ENCODE measurements at regions not wholly inside any gene's neighbourhood (a gene's known extent, or its start where the extent isn't known, plus 50 kb on each side); places are given as distances from the start of the nearest gene placed in this dataset.

- Histone ChIP-seq H3K4me1 (ENCODE audit: control insufficient read depth, insufficient read depth, low read length) (no peaks in the 10 kb centered on the region), H3K9me3 (ENCODE audit: control insufficient read depth, insufficient read depth, low read length) (no peaks in the 10 kb centered on the region), H3K27ac (ENCODE audit: low read depth, low read length) (no peak overlapping the region), H3K36me3 (ENCODE audit: control insufficient read depth, insufficient read depth, low read length) (no peaks in the 10 kb centered on the region), H3K4me3 (ENCODE audit: low read depth, low read length) (no peak overlapping the region), H3K27me3 (ENCODE audit: control insufficient read depth, insufficient read depth, low read length) (no peaks in the 10 kb centered on the region)
- 67% methylated on average over 1 of the region's 2 CpGs for WGBS (ENCODE audit: insufficient coverage)
- DNase-seq (ENCODE audit: low read depth in 4 of 6, low spot score in 6 of 6), result no peak
These were observed 510.6 kb upstream of the MPDZ start for GRCh38 chr9:13790055-13790454.

- H3K27me3 ChIP-seq (ENCODE audit: control insufficient read depth, insufficient read depth, low read length), result no peaks in the 10 kb centered on the region
- H3K9me3 ChIP-seq (ENCODE audit: control insufficient read depth, insufficient read depth, low read length), result no peaks in the 10 kb centered on the region
- DNase-seq (ENCODE audit: low read depth in 4 of 6, low spot score in 6 of 6), result peak in 3 of 6 donors; percentile 33 to 82 (median 68)
- no peaks in the 10 kb centered on the region for H3K4me1 ChIP-seq (ENCODE audit: control insufficient read depth, insufficient read depth, low read length)
- no peaks in the 10 kb centered on the region for H3K36me3 ChIP-seq (ENCODE audit: control insufficient read depth, insufficient read depth, low read length)
- H3K27ac ChIP-seq (ENCODE audit: low read depth, low read length), result peak overlapping the region; percentile 74
- H3K4me3 ChIP-seq (ENCODE audit: low read depth, low read length), result no peak overlapping the region
- WGBS (ENCODE audit: insufficient coverage), result 27% methylated on average over 8 of the region's 10 CpGs
These were observed 507.8 kb upstream of the MPDZ start for GRCh38 chr9:13787234-13787833.

GRCh38 chr9:13786711-13787110 is 507.2 kb upstream of the MPDZ start:
- Histone ChIP-seq H3K27ac (ENCODE audit: low read depth, low read length) (peak overlapping the region; percentile 74), H3K36me3 (ENCODE audit: control insufficient read depth, insufficient read depth, low read length) (no peaks in the 10 kb centered on the region), H3K4me3 (ENCODE audit: low read depth, low read length) (no peak overlapping the region), H3K9me3 (ENCODE audit: control insufficient read depth, insufficient read depth, low read length) (no peaks in the 10 kb centered on the region), H3K4me1 (ENCODE audit: control insufficient read depth, insufficient read depth, low read length) (no peaks in the 10 kb centered on the region), H3K27me3 (ENCODE audit: control insufficient read depth, insufficient read depth, low read length) (no peaks in the 10 kb centered on the region)
- DNase-seq (ENCODE audit: low read depth in 4 of 6, low spot score in 6 of 6), result no peak

GRCh38 chr9:13786131-13786530 is 506.6 kb upstream of the MPDZ start:
- no peaks in the 10 kb centered on the region for H3K9me3 ChIP-seq (ENCODE audit: control insufficient read depth, insufficient read depth, low read length)
- DNase-seq (ENCODE audit: low read depth in 4 of 6, low spot score in 6 of 6), result peak in 4 of 6 donors; percentile 23 to 70 (median 43)
- no peaks in the 10 kb centered on the region for H3K27me3 ChIP-seq (ENCODE audit: control insufficient read depth, insufficient read depth, low read length)
- no peaks in the 10 kb centered on the region for H3K36me3 ChIP-seq (ENCODE audit: control insufficient read depth, insufficient read depth, low read length)
- H3K4me3 ChIP-seq (ENCODE audit: low read depth, low read length), result no peak overlapping the region
- 39% methylated on average over 5 of the region's 7 CpGs for WGBS (ENCODE audit: insufficient coverage)
- peak overlapping the region; percentile 1 for H3K27ac ChIP-seq (ENCODE audit: low read depth, low read length)
- H3K4me1 ChIP-seq (ENCODE audit: control insufficient read depth, insufficient read depth, low read length), result no peaks in the 10 kb centered on the region

GRCh38 chr9:13779106-13779505 is 499.6 kb upstream of the MPDZ start:
- 68% methylated on average over 4 of the region's 5 CpGs for WGBS (ENCODE audit: insufficient coverage)
- H3K27me3 ChIP-seq (ENCODE audit: control insufficient read depth, insufficient read depth, low read length), result no peaks in the 10 kb centered on the region
- no peak overlapping the region for H3K4me3 ChIP-seq (ENCODE audit: low read depth, low read length)
- no peak overlapping the region for H3K27ac ChIP-seq (ENCODE audit: low read depth, low read length)
- H3K36me3 ChIP-seq (ENCODE audit: control insufficient read depth, insufficient read depth, low read length), result no peaks in the 10 kb centered on the region
- no peak for DNase-seq (ENCODE audit: low read depth in 4 of 6, low spot score in 6 of 6)
- H3K4me1 ChIP-seq (ENCODE audit: control insufficient read depth, insufficient read depth, low read length), result no peaks in the 10 kb centered on the region
- H3K9me3 ChIP-seq (ENCODE audit: control insufficient read depth, insufficient read depth, low read length), result no peaks in the 10 kb centered on the region

GRCh38 chr9:13778631-13779030 is 499.1 kb upstream of the MPDZ start:
- Histone ChIP-seq H3K4me3 (ENCODE audit: low read depth, low read length) (no peak overlapping the region), H3K36me3 (ENCODE audit: control insufficient read depth, insufficient read depth, low read length) (no peaks in the 10 kb centered on the region), H3K27ac (ENCODE audit: low read depth, low read length) (no peak overlapping the region), H3K4me1 (ENCODE audit: control insufficient read depth, insufficient read depth, low read length) (no peaks in the 10 kb centered on the region), H3K27me3 (ENCODE audit: control insufficient read depth, insufficient read depth, low read length) (no peaks in the 10 kb centered on the region), H3K9me3 (ENCODE audit: control insufficient read depth, insufficient read depth, low read length) (no peaks in the 10 kb centered on the region)
- WGBS (ENCODE audit: insufficient coverage), result 33% methylated on average over 3 of the region's 4 CpGs
- DNase-seq (ENCODE audit: low read depth in 4 of 6, low spot score in 6 of 6), result no peak

- no peaks in the 10 kb centered on the region for H3K4me1 ChIP-seq (ENCODE audit: control insufficient read depth, insufficient read depth, low read length)
- no peak overlapping the region for H3K27ac ChIP-seq (ENCODE audit: low read depth, low read length)
- no peaks in the 10 kb centered on the region for H3K27me3 ChIP-seq (ENCODE audit: control insufficient read depth, insufficient read depth, low read length)
- no peak overlapping the region for H3K4me3 ChIP-seq (ENCODE audit: low read depth, low read length)
- H3K9me3 ChIP-seq (ENCODE audit: control insufficient read depth, insufficient read depth, low read length), result no peaks in the 10 kb centered on the region
- H3K36me3 ChIP-seq (ENCODE audit: control insufficient read depth, insufficient read depth, low read length), result no peaks in the 10 kb centered on the region
- WGBS (ENCODE audit: insufficient coverage), result 80% methylated on average over 3 of the region's 3 CpGs
- DNase-seq (ENCODE audit: low read depth in 4 of 6, low spot score in 6 of 6), result no peak
These were observed 491.5 kb upstream of the MPDZ start for GRCh38 chr9:13770956-13771355.

GRCh38 chr9:13769641-13770040 is 490.1 kb upstream of the MPDZ start:
- no peak overlapping the region for H3K27ac ChIP-seq (ENCODE audit: low read depth, low read length)
- DNase-seq (ENCODE audit: low read depth in 4 of 6, low spot score in 6 of 6), result no peak
- no CpG with 5 or more reads among the region's 1 CpG for WGBS (ENCODE audit: insufficient coverage)
- H3K36me3 ChIP-seq (ENCODE audit: control insufficient read depth, insufficient read depth, low read length), result no peaks in the 10 kb centered on the region
- no peaks in the 10 kb centered on the region for H3K4me1 ChIP-seq (ENCODE audit: control insufficient read depth, insufficient read depth, low read length)
- H3K4me3 ChIP-seq (ENCODE audit: low read depth, low read length), result no peak overlapping the region
- H3K27me3 ChIP-seq (ENCODE audit: control insufficient read depth, insufficient read depth, low read length), result no peaks in the 10 kb centered on the region
- H3K9me3 ChIP-seq (ENCODE audit: control insufficient read depth, insufficient read depth, low read length), result no peaks in the 10 kb centered on the region

GRCh38 chr9:13769006-13769405 is 489.5 kb upstream of the MPDZ start:
- DNase-seq (ENCODE audit: low read depth in 4 of 6, low spot score in 6 of 6), result no peak
- WGBS (ENCODE audit: insufficient coverage), result no CpG with 5 or more reads among the region's 3 CpGs

GRCh38 chr9:13762209-13762608 is 482.7 kb upstream of the MPDZ start:
- Histone ChIP-seq H3K27ac (ENCODE audit: low read depth, low read length) (no peak overlapping the region), H3K9me3 (ENCODE audit: control insufficient read depth, insufficient read depth, low read length) (no peaks in the 10 kb centered on the region), H3K27me3 (ENCODE audit: control insufficient read depth, insufficient read depth, low read length) (no peaks in the 10 kb centered on the region), H3K4me1 (ENCODE audit: control insufficient read depth, insufficient read depth, low read length) (no peaks in the 10 kb centered on the region), H3K4me3 (ENCODE audit: low read depth, low read length) (no peak overlapping the region), H3K36me3 (ENCODE audit: control insufficient read depth, insufficient read depth, low read length) (no peaks in the 10 kb centered on the region)
- DNase-seq (ENCODE audit: low read depth in 4 of 6, low spot score in 6 of 6), result no peak
- WGBS (ENCODE audit: insufficient coverage), result 71% methylated on average over 1 of the region's 3 CpGs

More at GRCh38 chr9:13769006-13769405, 489.5 kb upstream of the MPDZ start:
- H3K9me3 ChIP-seq (ENCODE audit: control insufficient read depth, insufficient read depth, low read length), result no peaks in the 10 kb centered on the region
- no peak overlapping the region for H3K27ac ChIP-seq (ENCODE audit: low read depth, low read length)
- H3K36me3 ChIP-seq (ENCODE audit: control insufficient read depth, insufficient read depth, low read length), result no peaks in the 10 kb centered on the region
- H3K4me1 ChIP-seq (ENCODE audit: control insufficient read depth, insufficient read depth, low read length), result no peaks in the 10 kb centered on the region
- no peak overlapping the region for H3K4me3 ChIP-seq (ENCODE audit: low read depth, low read length)
- H3K27me3 ChIP-seq (ENCODE audit: control insufficient read depth, insufficient read depth, low read length), result no peaks in the 10 kb centered on the region

All from spinal cord (tissue), 9 donors.